ENCODE measurements at regions not wholly inside any gene's neighbourhood (a gene's known extent, or its start where the extent isn't known, plus 50 kb on each side); places are given as distances from the start of the nearest gene placed in this dataset.

DNA sequence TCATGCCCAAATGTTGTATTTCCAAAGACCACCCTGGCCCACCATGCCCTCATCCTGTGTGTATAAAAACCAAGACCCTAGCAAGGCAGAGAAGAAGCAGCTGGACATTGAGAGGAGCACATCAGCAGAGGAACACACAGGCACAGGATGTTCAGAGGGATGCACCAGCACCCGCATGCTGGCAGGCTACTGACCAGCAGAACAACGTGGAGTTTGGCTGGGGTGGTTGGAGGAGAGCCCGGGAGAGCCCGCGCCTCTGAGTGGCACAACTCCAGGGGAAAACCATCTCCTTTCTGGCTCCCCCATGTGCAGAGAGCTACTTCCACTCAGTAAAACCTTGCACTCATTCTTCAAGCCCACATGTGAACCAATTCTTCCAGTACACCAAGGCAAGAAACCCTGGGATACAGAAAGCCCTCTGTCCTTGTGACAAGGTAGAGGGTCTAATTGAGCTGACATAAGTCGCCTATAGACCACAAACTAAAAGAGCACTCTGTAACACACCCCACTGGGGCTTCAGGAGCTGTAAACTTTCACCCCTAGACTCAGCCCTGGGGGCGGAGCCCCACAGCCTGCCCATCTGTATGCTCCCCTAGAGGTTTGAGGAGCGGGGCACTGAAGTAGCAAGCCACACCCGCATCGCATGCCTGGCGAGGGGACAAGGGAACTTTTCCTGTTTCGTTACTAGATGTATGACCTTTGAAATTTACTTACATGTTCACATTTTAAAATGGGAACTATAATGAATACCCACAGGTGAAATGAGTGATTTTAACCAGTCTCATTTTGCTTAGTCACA is 831.5 kb upstream of the CITED2 start:
- Histone ChIP-seq H3K27me3 (ENCODE audit: control insufficient read depth in 2 of 2, insufficient read depth in 2 of 2, low read length in 2 of 2) (no peaks in the 10 kb centered on the region), H3K27ac (ENCODE audit: extremely low read depth, low read depth, low read length) (no peak overlapping the region), H3K36me3 (ENCODE audit: control insufficient read depth, insufficient read depth, low read length) (no peaks in the 10 kb centered on the region), H3K4me1 (replicated peaks in 1 of 2; ENCODE audit: control insufficient read depth in 2 of 2, insufficient read depth in 2 of 2, low read length in 2 of 2) (no peaks in the 10 kb centered on the region), H3K4me2 (ENCODE audit: insufficient read depth, low read length) (no peak overlapping the region), H3K9ac (ENCODE audit: insufficient read depth in 1 of 2, low read depth in 2 of 2, low read length in 2 of 2) (no peak overlapping the region), H4K20me1 (replicated peaks; ENCODE audit: control insufficient read depth, insufficient read depth, low read length) (no peaks in the 10 kb centered on the region), H2AFZ (ENCODE audit: low read depth, low read length) (no peak overlapping the region), H3K79me2 (ENCODE audit: control insufficient read depth, insufficient read depth, low read length) (no peaks in the 10 kb centered on the region), H3K9me3 (replicated peaks; ENCODE audit: control insufficient read depth, insufficient read depth, low read depth, low read length) (no peaks in the 10 kb centered on the region), H3K9me1 (ENCODE audit: control insufficient read depth, insufficient read depth, low read length) (no peaks in the 10 kb centered on the region), H3K4me3 (no peak overlapping the region)
- POLR2A ChIA-PET, result no interaction called here
- DNase-seq (ENCODE audit: extremely low read depth in 1 of 4, low spot score in 3 of 4), result no peak
- CTCF ChIA-PET (ENCODE audit: low intra/inter-chr PET ratio), result no interaction called here
- no TSS peak for BruUV-seq (replicated peaks)
- intact Hi-C loops (cut with micrococcal nuclease), result no loop called here
- ATAC-seq, result peak; percentile 42; the same call in 2 of the 3 replicates
- in situ Hi-C loops (cut with MboI), result no loop called here
- FAIRE-seq, result no peak
- WGBS (ENCODE audit: insufficient coverage, low coverage, missing lambda C conversion rate), result 67% methylated on average over 12 of the region's 12 CpGs
- TF ChIP-seq GTF2F1 (IDR thresholded peaks at IDR 0.05; ENCODE audit: low read depth, low read length), result no peak
- TF ChIP-seq GMEB1 (CRISPR knock-in tag; IDR thresholded peaks at IDR 0.05), result no peak
- no peak for TF ChIP-seq ZNF174 (CRISPR knock-in tag; IDR thresholded peaks at IDR 0.05)
- TF ChIP-seq, protein P1, sequence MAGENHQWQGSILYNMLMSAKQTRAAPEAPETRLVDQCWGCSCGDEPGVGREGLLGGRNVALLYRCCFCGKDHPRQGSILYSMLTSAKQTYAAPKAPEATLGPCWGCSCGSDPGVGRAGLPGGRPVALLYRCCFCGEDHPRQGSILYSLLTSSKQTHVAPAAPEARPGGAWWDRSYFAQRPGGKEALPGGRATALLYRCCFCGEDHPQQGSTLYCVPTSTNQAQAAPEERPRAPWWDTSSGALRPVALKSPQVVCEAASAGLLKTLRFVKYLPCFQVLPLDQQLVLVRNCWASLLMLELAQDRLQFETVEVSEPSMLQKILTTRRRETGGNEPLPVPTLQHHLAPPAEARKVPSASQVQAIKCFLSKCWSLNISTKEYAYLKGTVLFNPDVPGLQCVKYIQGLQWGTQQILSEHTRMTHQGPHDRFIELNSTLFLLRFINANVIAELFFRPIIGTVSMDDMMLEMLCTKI (IDR thresholded peaks at IDR 0.05; ENCODE audit: partially characterized antibody), result no peak
- no peak for TF ChIP-seq PTTG1 (tag; IDR thresholded peaks at IDR 0.05; ENCODE audit: low read depth)
- no peak for TF ChIP-seq RAD21 (CRISPR knock-in tag; conservative IDR thresholded peaks at IDR 0.05 in 1 of 2, IDR thresholded peaks at IDR 0.05 in 1 of 2)
- TF ChIP-seq ZNF444 (CRISPR knock-in tag; IDR thresholded peaks at IDR 0.05), result no peak
- TF ChIP-seq, protein P2, sequence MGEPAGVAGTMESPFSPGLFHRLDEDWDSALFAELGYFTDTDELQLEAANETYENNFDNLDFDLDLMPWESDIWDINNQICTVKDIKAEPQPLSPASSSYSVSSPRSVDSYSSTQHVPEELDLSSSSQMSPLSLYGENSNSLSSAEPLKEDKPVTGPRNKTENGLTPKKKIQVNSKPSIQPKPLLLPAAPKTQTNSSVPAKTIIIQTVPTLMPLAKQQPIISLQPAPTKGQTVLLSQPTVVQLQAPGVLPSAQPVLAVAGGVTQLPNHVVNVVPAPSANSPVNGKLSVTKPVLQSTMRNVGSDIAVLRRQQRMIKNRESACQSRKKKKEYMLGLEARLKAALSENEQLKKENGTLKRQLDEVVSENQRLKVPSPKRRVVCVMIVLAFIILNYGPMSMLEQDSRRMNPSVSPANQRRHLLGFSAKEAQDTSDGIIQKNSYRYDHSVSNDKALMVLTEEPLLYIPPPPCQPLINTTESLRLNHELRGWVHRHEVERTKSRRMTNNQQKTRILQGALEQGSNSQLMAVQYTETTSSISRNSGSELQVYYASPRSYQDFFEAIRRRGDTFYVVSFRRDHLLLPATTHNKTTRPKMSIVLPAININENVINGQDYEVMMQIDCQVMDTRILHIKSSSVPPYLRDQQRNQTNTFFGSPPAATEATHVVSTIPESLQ (CRISPR knock-in tag; IDR thresholded peaks at IDR 0.05), result no peak
- no peak for TF ChIP-seq PPARD (CRISPR knock-in tag; IDR thresholded peaks at IDR 0.05)
- TF ChIP-seq ZBTB1 (CRISPR knock-in tag; IDR thresholded peaks at IDR 0.05; ENCODE audit: borderline replicate concordance, low read depth), result no peak
- TF ChIP-seq, protein P3, sequence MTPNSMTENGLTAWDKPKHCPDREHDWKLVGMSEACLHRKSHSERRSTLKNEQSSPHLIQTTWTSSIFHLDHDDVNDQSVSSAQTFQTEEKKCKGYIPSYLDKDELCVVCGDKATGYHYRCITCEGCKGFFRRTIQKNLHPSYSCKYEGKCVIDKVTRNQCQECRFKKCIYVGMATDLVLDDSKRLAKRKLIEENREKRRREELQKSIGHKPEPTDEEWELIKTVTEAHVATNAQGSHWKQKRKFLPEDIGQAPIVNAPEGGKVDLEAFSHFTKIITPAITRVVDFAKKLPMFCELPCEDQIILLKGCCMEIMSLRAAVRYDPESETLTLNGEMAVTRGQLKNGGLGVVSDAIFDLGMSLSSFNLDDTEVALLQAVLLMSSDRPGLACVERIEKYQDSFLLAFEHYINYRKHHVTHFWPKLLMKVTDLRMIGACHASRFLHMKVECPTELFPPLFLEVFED (CRISPR knock-in tag; conservative IDR thresholded peaks at IDR 0.05), result no peak
- TF ChIP-seq DMBX1 (CRISPR knock-in tag; IDR thresholded peaks at IDR 0.05; ENCODE audit: borderline replicate concordance), result no peak
- TF ChIP-seq NFE2 (IDR thresholded peaks at IDR 0.05; ENCODE audit: low read depth), result no peak
- no peak for TF ChIP-seq ZNF280B (CRISPR knock-in tag; IDR thresholded peaks at IDR 0.05)

Data from K562 (cell line).